Ectodermal cell (in vitro differentiated cells): ENCODE measurements at regions not wholly inside any gene's neighbourhood (a gene's known extent, or its start where the extent isn't known, plus 50 kb on each side); places are given as distances from the start of the nearest gene placed in this dataset.
"Not testable (repeated sequence)": the region's sequence is repeated elsewhere in the genome, so short reads cannot be mapped to it uniquely, and the experiment has no call there.

Source experiments
- H3K27ac ChIP-seq: 2 replicates; pipeline ENCODE4 v1.7.0; 2013; ENCODE audit warnings: mild to moderate bottlenecking, low read depth, low read length; ENCODE audit not compliant: insufficient read depth, poor library complexity, severe bottlenecking
- H3K27me3 ChIP-seq: 2 replicates; pipeline ENCODE4 v1.7.0; 2013; ENCODE audit warnings: mild to moderate bottlenecking, low read length; ENCODE audit not compliant: insufficient read depth, control insufficient read depth, poor library complexity, severe bottlenecking
- H3K36me3 ChIP-seq: one replicate; pipeline ENCODE4 v1.7.0; 2013; ENCODE audit warnings: low read length; ENCODE audit not compliant: control insufficient read depth, insufficient read depth
- H3K4me1 ChIP-seq: one replicate; pipeline ENCODE4 v1.7.0; 2013; ENCODE audit warnings: low read length; ENCODE audit not compliant: control insufficient read depth, insufficient read depth
- H3K4me3 ChIP-seq: 2 replicates; pipeline ENCODE4 v1.7.0; 2013; ENCODE audit warnings: low read depth, low read length, control low read depth; ENCODE audit not compliant: insufficient read depth
- H3K9me3 ChIP-seq: 2 replicates; pipeline ENCODE4 v1.7.0; 2013; ENCODE audit warnings: mild to moderate bottlenecking, low read length, moderate library complexity; ENCODE audit not compliant: control insufficient read depth
- WGBS, 2 experiments: methylation state at CpG; one replicate each; pipeline ENCODE4 v1.1.7; 2013; ENCODE audit warnings: missing lambda C conversion rate in 2 of 2; 5-methylcytosine and 5-hydroxymethylcytosine counted together

DNA sequence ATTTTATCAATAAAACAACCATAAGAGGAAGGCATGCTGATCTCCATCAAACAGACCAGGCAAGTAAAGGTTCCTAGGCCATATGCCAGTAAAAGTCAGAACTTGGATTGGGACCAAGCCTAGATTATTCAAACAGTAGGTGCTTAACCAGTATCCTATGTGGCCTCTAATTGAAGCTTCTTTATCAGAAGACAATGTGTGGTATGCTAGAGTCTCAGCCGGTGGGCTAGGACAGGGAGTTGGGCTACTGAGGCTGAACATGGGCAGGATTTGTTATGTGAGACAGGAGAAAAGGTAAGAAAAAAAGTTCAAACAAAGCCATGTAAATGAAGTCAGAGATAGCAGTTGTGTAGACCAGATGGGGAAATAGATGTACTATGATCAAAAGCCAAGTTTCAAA lies 413.7 kb upstream of the GHITM start:
- H3K36me3 ChIP-seq, result no peaks in the 10 kb centered on the region
- H3K27me3 ChIP-seq, result no peaks in the 10 kb centered on the region
- no peak overlapping the region for H3K27ac ChIP-seq
- WGBS, 2 experiments, result 47 to 61% methylated on average over 1 of the region's 1 CpG
- no peaks in the 10 kb centered on the region for H3K9me3 ChIP-seq
- no peaks in the 10 kb centered on the region for H3K4me1 ChIP-seq
- no peak overlapping the region for H3K4me3 ChIP-seq

DNA sequence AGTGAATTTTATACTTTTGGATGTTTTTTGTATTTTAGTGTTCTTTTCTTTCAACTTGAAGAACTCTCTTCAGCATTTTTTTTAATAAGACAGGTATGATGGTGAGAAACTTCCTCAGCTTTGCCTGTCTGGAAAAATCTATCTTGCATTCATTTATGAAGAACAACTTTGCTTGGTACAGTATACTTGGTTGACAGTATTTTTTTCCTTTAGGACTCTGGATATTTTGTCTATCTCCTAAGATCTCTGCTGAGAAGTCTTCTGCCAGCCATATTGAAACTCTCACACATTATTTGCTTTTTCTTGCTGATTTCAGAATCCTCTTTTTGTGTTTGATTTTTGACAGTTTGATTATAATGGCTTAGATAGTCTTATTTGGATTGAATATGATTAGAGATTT lies 405.0 kb upstream of the GHITM start:
- no peaks in the 10 kb centered on the region for H3K4me1 ChIP-seq
- H3K9me3 ChIP-seq, result no peaks in the 10 kb centered on the region
- H3K27ac ChIP-seq, result no peak overlapping the region
- no peaks in the 10 kb centered on the region for H3K27me3 ChIP-seq
- H3K4me3 ChIP-seq, result no peak overlapping the region
- H3K36me3 ChIP-seq, result no peaks in the 10 kb centered on the region

DNA sequence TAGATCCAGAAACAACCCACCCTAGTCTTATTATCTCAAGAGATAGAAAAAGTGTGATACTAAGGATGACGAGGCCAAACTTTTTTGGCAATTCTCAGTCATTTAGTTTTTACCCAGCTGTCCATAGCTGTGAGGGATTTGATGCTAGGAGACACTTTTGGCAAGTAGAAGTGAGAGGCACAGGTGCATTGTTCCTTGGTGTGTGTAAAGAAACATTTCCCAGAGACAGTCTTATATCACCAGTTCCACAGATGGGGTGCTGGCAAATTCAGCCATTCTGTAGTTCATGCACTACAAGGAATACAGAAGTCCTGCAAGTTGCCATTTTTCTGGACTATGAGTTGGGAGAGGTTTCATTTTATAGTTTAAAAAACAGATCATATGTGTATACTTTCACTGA lies 403.3 kb upstream of the GHITM start:
- 88 to 100% methylated on average over 1 of the region's 1 CpG for WGBS, 2 experiments
- Histone ChIP-seq H3K27ac (no peak overlapping the region), H3K27me3 (no peaks in the 10 kb centered on the region), H3K36me3 (no peaks in the 10 kb centered on the region), H3K4me1 (no peaks in the 10 kb centered on the region), H3K4me3 (no peak overlapping the region), H3K9me3 (no peaks in the 10 kb centered on the region)

DNA sequence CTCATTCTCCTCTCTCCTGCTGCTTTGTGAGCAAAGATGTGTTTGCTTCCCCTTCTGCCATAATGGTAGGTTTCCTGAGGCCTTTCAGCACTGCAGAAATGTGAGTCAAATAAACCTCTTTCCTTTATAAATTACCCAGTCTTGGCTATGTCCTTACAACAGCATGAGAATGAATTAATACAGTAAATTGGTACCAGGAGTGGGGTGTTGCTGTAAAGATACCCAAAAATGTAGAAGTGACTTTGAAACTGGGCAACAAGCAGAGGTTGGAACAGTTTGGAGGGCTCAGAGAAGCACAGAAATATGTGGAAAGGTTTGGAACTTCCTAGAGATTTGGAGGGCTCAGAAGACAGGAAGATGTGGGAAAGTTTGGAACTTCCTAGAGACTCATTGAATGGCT lies 388.7 kb upstream of the GHITM start:
- Histone ChIP-seq H3K27ac (no peak overlapping the region), H3K4me3 (no peak overlapping the region), H3K9me3 (peaks cover 4% of the 10 kb centered on the region), H3K4me1 (no peaks in the 10 kb centered on the region), H3K27me3 (no peaks in the 10 kb centered on the region), H3K36me3 (no peaks in the 10 kb centered on the region)

DNA sequence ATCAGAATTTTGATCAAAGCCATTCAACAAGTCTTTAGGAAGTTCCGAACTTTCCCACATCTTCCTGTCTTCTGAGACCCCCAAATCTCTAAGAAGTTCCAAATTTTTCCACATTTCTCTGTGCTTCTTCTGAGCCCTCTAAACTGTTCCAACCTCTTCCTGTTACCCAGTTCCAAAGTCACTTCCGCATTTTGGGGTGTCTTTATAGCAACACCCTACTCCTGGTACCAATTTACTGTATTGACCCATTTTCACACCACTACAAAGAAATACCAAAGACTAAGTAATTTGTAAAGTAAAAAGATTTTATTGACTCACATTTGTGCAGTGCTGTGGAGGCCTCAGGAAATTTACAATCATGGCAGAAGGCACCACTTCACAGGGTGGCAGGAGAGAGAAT lies 385.8 kb upstream of the GHITM start:
- Histone ChIP-seq H3K4me3 (no peak overlapping the region), H3K27ac (no peak overlapping the region), H3K4me1 (no peaks in the 10 kb centered on the region), H3K27me3 (no peaks in the 10 kb centered on the region), H3K36me3 (no peaks in the 10 kb centered on the region), H3K9me3 (peaks cover 4% of the 10 kb centered on the region)
- WGBS, 2 experiments, result 91 to 94% methylated on average over 2 of the region's 2 CpGs

DNA sequence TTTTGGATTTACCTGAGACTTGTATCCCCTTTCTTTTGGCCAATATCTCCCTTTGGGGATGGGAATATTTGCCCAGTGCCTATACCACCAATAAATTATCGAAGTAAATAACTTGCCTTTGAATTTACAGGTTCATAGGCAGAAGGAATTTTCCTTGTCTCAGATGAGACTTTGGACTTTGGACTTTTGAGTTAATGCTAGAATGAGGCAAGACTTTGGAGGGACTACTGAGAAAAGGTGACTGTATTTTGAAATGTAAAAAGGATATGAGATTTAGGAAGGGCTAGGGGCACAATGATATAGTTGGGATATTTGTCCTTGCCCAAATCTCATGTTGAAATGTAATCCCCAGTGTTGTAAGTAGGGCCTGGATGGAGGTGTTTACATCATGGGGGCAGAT lies 384.5 kb upstream of the GHITM start:
- Histone ChIP-seq H3K27ac (no peak overlapping the region), H3K4me1 (no peaks in the 10 kb centered on the region), H3K27me3 (peaks cover 5% of the 10 kb centered on the region), H3K36me3 (no peaks in the 10 kb centered on the region), H3K4me3 (no peak overlapping the region), H3K9me3 (peaks cover 4% of the 10 kb centered on the region)
- 100% methylated on average over 1 of the region's 1 CpG for WGBS, 2 experiments

DNA sequence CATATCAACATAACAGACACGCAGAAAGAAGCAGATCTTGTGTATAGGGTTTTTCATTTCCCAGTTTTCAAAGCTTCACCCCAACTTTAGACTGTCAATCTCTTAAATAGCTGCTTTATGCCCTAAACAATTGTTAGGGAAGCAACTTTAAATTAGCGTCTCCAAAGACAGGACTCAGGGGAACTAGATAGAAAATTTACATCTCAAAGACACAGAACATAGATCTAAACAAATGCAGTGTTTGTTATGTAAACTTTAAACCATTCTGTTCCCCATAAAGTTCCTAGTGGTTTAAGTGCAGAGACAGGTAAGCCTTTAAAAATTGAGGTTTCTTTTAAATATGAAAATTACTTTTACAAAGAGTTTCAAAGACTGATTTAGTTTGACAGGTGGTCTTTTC lies 379.2 kb upstream of the GHITM start:
- WGBS, 2 experiments, result 0 to 12% methylated on average over 1 to 2 of the region's 2 CpGs
- H3K9me3 ChIP-seq, result no peaks in the 10 kb centered on the region
- no peak overlapping the region for H3K4me3 ChIP-seq
- H3K27ac ChIP-seq, result no peak overlapping the region
- H3K27me3 ChIP-seq, result peaks cover 5% of the 10 kb centered on the region
- H3K36me3 ChIP-seq, result no peaks in the 10 kb centered on the region
- no peaks in the 10 kb centered on the region for H3K4me1 ChIP-seq

DNA sequence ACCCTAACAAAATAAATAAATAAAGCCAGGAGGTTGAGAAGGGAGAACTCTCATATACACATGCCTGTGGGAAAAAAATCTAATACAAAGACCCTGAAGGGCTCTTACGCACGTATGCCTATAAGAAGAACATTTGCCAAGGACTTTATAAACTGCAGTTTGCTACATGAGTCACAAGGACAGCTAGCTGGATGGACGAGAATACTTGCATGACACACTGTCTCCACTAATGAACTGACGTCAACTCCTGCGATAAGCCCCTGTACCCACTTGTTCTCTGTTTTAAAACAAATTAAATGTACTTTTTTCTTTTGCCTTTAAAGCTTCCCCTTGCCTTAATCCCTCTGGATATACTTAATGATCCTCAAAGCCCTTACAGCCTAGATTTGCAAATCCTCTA lies 374.6 kb upstream of the GHITM start:
- WGBS, 2 experiments, result 78 to 87% methylated on average over 5 of the region's 5 CpGs
- Histone ChIP-seq H3K27ac (no peak overlapping the region), H3K36me3 (no peaks in the 10 kb centered on the region), H3K4me1 (no peaks in the 10 kb centered on the region), H3K27me3 (no peaks in the 10 kb centered on the region), H3K4me3 (no peak overlapping the region), H3K9me3 (no peaks in the 10 kb centered on the region)

DNA sequence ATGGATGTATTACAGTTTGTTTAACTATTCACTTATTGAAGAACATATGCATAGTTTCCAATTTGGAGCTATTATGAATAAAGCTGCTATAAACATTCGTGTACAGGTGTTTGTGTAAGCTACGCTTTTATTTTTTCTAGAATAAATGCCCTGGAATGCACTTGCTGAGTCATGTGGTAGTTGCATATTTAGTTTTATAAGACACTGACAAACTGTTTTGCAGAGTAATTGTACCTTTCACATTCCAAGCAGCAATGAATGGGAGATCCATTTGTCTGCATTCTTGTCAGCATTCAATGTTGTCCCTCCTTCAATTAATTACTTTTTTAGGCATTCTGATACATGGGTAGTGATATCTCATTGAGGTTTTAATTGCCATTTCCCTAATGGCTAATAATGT lies 373.6 kb upstream of the GHITM start:
- Histone ChIP-seq H3K36me3 (no peaks in the 10 kb centered on the region), H3K4me3 (no peak overlapping the region), H3K9me3 (no peaks in the 10 kb centered on the region), H3K27ac (no peak overlapping the region), H3K27me3 (no peaks in the 10 kb centered on the region), H3K4me1 (no peaks in the 10 kb centered on the region)
- 96 to 97% methylated on average over 2 of the region's 2 CpGs for WGBS, 2 experiments

DNA sequence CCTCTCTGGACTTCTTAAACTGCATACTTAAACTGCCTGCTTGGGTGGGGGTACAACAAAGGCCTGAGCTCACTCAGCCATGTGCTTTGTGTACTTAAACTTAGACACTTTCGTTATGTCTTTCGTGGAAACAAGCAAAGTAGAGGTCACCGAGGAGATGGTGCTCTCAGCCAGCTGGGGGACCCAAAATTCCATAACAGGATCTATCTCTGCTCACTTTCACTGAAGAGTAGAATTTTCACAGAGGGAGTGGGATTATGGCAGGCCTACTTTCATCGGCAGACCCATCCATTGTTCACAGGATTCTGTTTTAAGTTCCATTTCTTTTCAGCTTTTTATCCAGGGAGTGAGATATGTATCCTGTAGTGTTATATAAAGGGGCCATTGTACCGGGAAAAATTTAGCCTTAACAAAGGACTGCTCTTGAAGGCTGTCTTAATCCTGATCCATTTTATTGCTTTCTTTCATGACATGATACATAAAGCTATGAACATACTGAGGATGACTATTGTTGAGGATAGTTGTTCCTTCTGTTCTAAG lies 370.0 kb upstream of the GHITM start:
- peak overlapping the region; percentile 19 for H3K27ac ChIP-seq
- no peaks in the 10 kb centered on the region for H3K36me3 ChIP-seq
- H3K27me3 ChIP-seq, result no peaks in the 10 kb centered on the region
- H3K4me1 ChIP-seq, result no peaks in the 10 kb centered on the region
- no peak overlapping the region for H3K4me3 ChIP-seq
- no peaks in the 10 kb centered on the region for H3K9me3 ChIP-seq
- WGBS, 2 experiments, result 87 to 91% methylated on average over 5 of the region's 5 CpGs

DNA sequence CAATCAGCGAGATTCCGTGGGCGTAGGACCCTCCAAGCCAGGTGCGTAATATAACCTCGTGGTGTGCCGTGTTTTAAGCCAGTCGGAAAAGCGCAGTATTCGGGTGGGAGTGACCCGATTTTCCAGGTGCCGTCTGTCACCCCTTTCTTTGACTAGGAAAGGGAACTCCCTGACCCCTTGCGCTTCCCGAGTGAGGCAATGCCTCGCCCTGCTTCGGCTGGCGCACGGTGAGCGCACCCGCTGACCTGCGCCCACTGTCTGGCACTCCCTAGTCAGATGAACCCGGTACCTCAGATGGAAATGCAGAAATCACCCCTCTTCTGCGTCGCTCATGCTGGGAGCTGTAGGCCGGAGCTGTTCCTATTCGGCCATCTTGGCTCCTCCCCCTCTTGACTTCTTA lies 352.6 kb upstream of the GHITM start:
- H3K4me3 ChIP-seq, H3K4me1 ChIP-seq, H3K27ac ChIP-seq, H3K9me3 ChIP-seq, H3K36me3 ChIP-seq, H3K27me3 ChIP-seq: not testable (repeated sequence)
- 85 to 87% methylated on average over 25 of the region's 25 CpGs for WGBS, 2 experiments
